ENCODE measurements at regions not wholly inside any gene's neighbourhood (a gene's known extent, or its start where the extent isn't known, plus 50 kb on each side); places are given as distances from the start of the nearest gene placed in this dataset.
A peak's percentile ranks its signal among the peaks of the same experiment; 100 is the strongest.

DNA sequence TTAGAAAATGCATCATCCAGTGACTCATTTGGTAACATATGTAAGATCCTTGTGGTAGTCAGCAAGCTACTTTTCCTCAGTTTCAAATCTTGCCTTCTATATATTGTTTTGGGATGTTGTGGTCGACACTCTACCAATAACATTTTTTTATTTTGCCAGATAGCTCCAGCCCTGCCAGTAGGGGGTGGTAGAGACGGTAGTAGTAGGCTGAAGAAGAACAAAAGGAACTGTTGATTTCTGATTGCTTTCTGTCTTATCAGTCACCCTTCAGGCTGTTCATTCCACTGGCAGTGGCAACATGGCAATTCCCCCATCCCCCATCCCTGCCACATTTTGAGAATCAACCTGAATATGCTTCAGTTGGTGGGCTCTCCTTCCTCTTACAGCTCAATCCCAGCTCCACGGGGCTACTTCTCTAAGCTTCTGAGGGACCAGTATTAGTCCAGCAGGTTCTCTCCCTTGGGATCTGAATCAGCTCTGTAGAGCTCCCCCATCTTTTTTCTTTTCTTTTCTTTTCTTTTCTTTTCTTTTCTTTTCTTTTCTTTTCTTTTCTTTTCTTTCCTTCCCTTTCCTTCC lies 171.5 kb upstream of the VEGFC start:
- DNase-seq = no peak
- Histone ChIP-seq H3K27ac (no peak overlapping the region), H3K27me3 (no peaks in the 10 kb centered on the region), H3K36me3 (no peaks in the 10 kb centered on the region), H3K4me1 (no peaks in the 10 kb centered on the region), H3K9me3 (no peaks in the 10 kb centered on the region), H3K4me3 (no peak overlapping the region)
- 48 to 74% methylated on average over 3 of the region's 3 CpGs for WGBS, 2 donors
- intact Hi-C loops (cut with DNase I) = no loop called here
- no peak for TF ChIP-seq POLR2A (IDR thresholded peaks at IDR 0.05)
- TF ChIP-seq, protein P1, sequence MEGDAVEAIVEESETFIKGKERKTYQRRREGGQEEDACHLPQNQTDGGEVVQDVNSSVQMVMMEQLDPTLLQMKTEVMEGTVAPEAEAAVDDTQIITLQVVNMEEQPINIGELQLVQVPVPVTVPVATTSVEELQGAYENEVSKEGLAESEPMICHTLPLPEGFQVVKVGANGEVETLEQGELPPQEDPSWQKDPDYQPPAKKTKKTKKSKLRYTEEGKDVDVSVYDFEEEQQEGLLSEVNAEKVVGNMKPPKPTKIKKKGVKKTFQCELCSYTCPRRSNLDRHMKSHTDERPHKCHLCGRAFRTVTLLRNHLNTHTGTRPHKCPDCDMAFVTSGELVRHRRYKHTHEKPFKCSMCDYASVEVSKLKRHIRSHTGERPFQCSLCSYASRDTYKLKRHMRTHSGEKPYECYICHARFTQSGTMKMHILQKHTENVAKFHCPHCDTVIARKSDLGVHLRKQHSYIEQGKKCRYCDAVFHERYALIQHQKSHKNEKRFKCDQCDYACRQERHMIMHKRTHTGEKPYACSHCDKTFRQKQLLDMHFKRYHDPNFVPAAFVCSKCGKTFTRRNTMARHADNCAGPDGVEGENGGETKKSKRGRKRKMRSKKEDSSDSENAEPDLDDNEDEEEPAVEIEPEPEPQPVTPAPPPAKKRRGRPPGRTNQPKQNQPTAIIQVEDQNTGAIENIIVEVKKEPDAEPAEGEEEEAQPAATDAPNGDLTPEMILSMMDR (IDR thresholded peaks at IDR 0.05) = peak in 3 of 6 experiments; percentile 12 to 57 (median 19)

DNA sequence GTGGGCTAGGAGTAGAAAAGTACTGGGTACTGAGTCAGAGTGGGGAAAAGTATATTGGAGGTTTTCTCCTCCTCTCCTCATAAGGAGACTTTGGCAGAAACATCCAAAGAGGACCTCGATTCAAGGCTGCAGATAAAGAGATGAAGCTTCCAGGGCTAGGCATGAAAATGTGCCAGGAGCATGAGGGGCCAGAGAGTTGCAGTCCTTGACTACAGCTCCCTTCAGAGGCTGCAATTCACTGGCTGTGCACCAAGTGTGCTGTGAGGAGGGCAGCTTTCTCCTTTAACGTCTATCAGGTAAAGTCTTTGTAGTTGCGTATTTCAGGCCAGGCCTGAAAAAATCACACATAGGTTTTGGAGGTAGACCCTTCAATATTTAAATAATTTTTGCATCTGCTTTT lies 174.9 kb upstream of the VEGFC start:
- H3K9me3 ChIP-seq = no peaks in the 10 kb centered on the region
- intact Hi-C loops (cut with DNase I) = no loop called here
- no peaks in the 10 kb centered on the region for H3K27me3 ChIP-seq
- no peak overlapping the region for H3K4me3 ChIP-seq
- TF ChIP-seq, protein P1 (IDR thresholded peaks at IDR 0.05) = no peak
- TF ChIP-seq POLR2A (IDR thresholded peaks at IDR 0.05) = no peak
- H3K4me1 ChIP-seq = no peaks in the 10 kb centered on the region
- DNase-seq = no peak
- H3K27ac ChIP-seq = no peak overlapping the region
- no peaks in the 10 kb centered on the region for H3K36me3 ChIP-seq
- 60 to 73% methylated on average over 3 of the region's 3 CpGs for WGBS, 2 donors

DNA sequence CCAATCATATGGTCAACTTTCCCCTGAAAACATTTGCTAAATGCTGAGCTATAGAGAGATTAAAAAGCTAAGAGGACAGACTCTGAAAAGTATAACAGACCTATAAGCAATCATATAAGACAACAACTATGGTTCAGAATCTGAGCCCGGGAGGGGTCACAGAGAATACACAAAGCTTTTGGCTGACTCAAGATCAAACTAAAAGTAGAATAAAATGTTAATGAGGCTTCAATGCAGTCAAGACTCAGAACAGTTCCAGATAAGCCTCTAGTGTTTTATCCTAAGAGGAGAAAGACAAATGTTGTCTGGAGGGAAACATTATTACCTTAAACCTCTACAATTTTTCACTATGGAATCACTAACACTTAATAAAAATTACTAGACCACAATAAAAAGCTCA lies 175.4 kb upstream of the VEGFC start:
- 68 to 82% methylated on average over 1 of the region's 1 CpG for WGBS, 2 donors
- no peaks in the 10 kb centered on the region for H3K9me3 ChIP-seq
- no peaks in the 10 kb centered on the region for H3K4me1 ChIP-seq
- H3K36me3 ChIP-seq = no peaks in the 10 kb centered on the region
- DNase-seq = no peak
- H3K27me3 ChIP-seq = no peaks in the 10 kb centered on the region
- no peak overlapping the region for H3K27ac ChIP-seq
- TF ChIP-seq POLR2A (IDR thresholded peaks at IDR 0.05) = no peak
- H3K4me3 ChIP-seq = no peak overlapping the region
- intact Hi-C loops (cut with DNase I) = no loop called here

DNA sequence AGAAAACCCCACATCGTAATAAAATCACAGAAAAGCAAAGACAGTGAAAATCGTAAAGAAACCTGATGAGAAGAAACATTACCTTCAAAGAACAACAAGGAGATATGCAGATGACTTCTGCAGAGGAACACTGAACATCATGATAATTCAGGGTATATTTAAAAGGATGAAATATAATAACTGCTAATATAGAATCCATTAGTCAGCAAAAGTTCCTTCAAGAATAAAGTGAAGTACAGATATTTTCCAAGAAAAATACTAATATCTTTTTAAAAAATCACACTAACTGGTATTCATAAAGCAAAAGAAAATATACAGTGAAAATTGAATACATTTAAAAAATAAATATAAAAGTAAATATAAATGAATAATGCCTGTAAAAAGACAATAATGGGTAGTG lies 176.3 kb upstream of the VEGFC start:
- DNase-seq = no peak
- intact Hi-C loops (cut with DNase I) = no loop called here
- WGBS, 2 donors = 73 to 77% methylated on average over 2 of the region's 2 CpGs
- Histone ChIP-seq H3K27ac (no peak overlapping the region), H3K4me1 (no peaks in the 10 kb centered on the region), H3K27me3 (no peaks in the 10 kb centered on the region), H3K4me3 (no peak overlapping the region), H3K36me3 (no peaks in the 10 kb centered on the region), H3K9me3 (no peaks in the 10 kb centered on the region)
- TF ChIP-seq POLR2A (IDR thresholded peaks at IDR 0.05) = no peak
- TF ChIP-seq, protein P1 (IDR thresholded peaks at IDR 0.05) = no peak

DNA sequence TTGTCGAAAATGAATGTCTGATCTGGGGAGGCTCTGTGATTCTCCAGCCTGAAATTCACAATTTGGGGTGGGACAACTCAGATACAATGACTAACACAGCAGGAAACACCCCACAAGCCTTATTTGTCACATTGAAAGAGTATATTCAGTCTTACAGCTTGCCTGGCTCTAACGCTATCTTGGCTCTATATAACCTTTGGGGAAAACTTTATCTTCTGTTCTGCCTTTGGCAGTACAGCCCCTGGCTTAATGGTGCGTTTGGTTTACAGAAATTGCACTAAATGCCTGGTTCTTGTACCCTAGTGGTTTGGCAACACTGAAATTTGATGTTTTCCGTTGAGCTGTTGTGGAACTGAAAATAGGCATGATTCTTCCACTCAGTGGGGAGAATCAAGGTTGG lies 178.1 kb upstream of the VEGFC start:
- no peaks in the 10 kb centered on the region for H3K9me3 ChIP-seq
- TF ChIP-seq POLR2A (IDR thresholded peaks at IDR 0.05) = no peak
- TF ChIP-seq, protein P1 (IDR thresholded peaks at IDR 0.05) = no peak
- no peak overlapping the region for H3K4me3 ChIP-seq
- 83 to 88% methylated on average over 2 to 4 of the region's 4 CpGs for WGBS, 2 donors
- H3K27me3 ChIP-seq = no peaks in the 10 kb centered on the region
- H3K36me3 ChIP-seq = no peaks in the 10 kb centered on the region
- intact Hi-C loops (cut with DNase I) = no loop called here
- DNase-seq = no peak
- H3K27ac ChIP-seq = no peak overlapping the region
- H3K4me1 ChIP-seq = no peaks in the 10 kb centered on the region

DNA sequence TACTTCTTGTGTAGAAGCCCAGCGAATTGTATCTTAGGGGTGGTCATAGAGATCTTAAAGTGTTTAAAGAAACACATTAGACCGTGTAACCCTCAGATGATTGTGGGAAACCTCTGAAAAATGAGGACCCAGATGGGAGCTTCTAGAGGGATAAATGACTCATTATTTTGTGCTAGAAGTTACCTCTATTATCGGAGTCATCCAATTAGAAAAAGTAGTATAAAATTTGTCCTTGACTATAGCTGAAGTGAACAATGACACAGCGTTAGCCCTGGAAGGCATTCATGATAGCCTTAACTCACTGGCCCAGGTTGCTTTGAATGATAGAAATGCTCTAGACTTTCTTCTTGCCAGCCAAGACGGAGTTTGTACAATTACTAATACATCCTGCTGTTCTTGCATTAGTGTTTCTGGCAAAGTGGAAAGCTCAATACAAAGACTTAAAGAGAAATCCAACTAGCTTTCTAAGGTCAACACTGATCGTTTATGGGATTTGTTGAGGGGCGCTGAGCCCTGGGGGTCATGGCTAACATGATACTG lies 178.9 kb upstream of the VEGFC start:
- TF ChIP-seq POLR2A (IDR thresholded peaks at IDR 0.05) = no peak
- TF ChIP-seq, protein P1 (IDR thresholded peaks at IDR 0.05) = no peak
- no peaks in the 10 kb centered on the region for H3K27me3 ChIP-seq
- intact Hi-C loops (cut with DNase I) = no loop called here
- H3K36me3 ChIP-seq = no peaks in the 10 kb centered on the region
- no peak overlapping the region for H3K4me3 ChIP-seq
- no peak for DNase-seq
- H3K27ac ChIP-seq = no peak overlapping the region
- no peaks in the 10 kb centered on the region for H3K4me1 ChIP-seq
- 81 to 82% methylated on average over 7 of the region's 7 CpGs for WGBS, 2 donors
- H3K9me3 ChIP-seq = no peaks in the 10 kb centered on the region
